Upper lobe of right lung (tissue), 1 donor: ENCODE measurements at regions not wholly inside any gene's neighbourhood (a gene's known extent, or its start where the extent isn't known, plus 50 kb on each side); places are given as distances from the start of the nearest gene placed in this dataset.
A peak's percentile ranks its signal among the peaks of the same experiment; 100 is the strongest.

ENCODE experiments used
- ATAC-seq: fragments of 200-7000 bp; cut with Tn5 transposase; one replicate; pipeline ENCODE4 v1.9.1; 2020; ENCODE audit warnings: mild to moderate bottlenecking, moderate library complexity
- DNase-seq: peaks from one replicate; pipeline ENCODE4 v3.0.0-alpha.2; 2020
- H3K27ac ChIP-seq: fragments of 200-600 bp; one replicate; pipeline ENCODE4 v1.8.0; 2022
- H3K27me3 ChIP-seq: fragments of 200-600 bp; one replicate; pipeline ENCODE4 v1.8.0; 2022; ENCODE audit warnings: mild to moderate bottlenecking
- H3K36me3 ChIP-seq: fragments of 200-600 bp; one replicate; pipeline ENCODE4 v1.8.0; 2022
- H3K4me1 ChIP-seq: fragments of 200-600 bp; one replicate; pipeline ENCODE4 v1.8.0; 2022
- H3K4me3 ChIP-seq: fragments of 200-600 bp; one replicate; pipeline ENCODE4 v1.8.0; 2022; ENCODE audit warnings: mild to moderate bottlenecking
- H3K9me3 ChIP-seq: fragments of 200-600 bp; one replicate; pipeline ENCODE4 v1.8.0; 2022
- intact Hi-C: fragments of 100-400 bp; cut with DNase I; formaldehyde crosslinking; loops from one replicate; pipeline ENCODE4 v1.11.0; 2022
- TF ChIP-seq, protein P1 (sequence below): fragments of 200-600 bp; IDR thresholded peaks from one replicate; pipeline ENCODE4 v1.8.0; 2022; ENCODE audit warnings: antibody characterized with exemption
- donor health status: DM: no; HTN: yes; CAD: no; lungs with severe emphysema.

DNA sequence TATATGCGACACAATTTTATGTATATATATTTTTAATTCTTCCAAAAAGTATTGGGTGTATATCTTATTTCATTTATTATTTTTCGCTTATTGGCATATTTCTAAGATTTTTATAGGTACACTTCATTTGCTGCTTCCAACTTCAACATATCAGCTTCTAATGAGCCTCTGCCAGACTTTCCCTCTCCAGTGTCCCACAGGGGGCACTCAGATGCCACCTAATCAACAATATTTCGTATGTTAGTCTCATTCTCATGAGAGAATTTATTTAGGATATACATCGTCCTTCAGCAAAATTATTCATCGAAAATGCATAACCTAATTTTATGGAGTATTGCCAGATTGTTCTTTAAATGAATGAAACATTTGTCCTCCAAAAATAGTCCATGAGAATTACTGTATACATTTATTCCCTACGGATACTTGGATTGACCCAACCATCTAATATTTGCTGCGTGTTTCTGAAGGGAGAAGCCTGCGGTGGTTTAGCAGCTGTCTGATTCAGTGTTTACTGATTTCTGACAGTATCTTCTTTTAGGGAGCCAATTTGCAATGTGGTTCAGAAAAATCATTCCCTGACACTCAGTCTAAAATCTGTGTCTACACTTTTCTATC is 100.6 kb upstream of the SELENOP start:
- Histone ChIP-seq H3K27me3 (no peaks in the 10 kb centered on the region), H3K27ac (no peak overlapping the region), H3K4me3 (no peak overlapping the region), H3K36me3 (no peaks in the 10 kb centered on the region), H3K4me1 (peaks cover 4% of the 10 kb centered on the region), H3K9me3 (no peaks in the 10 kb centered on the region)
- no peak for DNase-seq
- TF ChIP-seq, protein P1, sequence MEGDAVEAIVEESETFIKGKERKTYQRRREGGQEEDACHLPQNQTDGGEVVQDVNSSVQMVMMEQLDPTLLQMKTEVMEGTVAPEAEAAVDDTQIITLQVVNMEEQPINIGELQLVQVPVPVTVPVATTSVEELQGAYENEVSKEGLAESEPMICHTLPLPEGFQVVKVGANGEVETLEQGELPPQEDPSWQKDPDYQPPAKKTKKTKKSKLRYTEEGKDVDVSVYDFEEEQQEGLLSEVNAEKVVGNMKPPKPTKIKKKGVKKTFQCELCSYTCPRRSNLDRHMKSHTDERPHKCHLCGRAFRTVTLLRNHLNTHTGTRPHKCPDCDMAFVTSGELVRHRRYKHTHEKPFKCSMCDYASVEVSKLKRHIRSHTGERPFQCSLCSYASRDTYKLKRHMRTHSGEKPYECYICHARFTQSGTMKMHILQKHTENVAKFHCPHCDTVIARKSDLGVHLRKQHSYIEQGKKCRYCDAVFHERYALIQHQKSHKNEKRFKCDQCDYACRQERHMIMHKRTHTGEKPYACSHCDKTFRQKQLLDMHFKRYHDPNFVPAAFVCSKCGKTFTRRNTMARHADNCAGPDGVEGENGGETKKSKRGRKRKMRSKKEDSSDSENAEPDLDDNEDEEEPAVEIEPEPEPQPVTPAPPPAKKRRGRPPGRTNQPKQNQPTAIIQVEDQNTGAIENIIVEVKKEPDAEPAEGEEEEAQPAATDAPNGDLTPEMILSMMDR, result peak; percentile 52
- intact Hi-C loops, result no loop called here
- ATAC-seq, result peak; percentile 20

DNA sequence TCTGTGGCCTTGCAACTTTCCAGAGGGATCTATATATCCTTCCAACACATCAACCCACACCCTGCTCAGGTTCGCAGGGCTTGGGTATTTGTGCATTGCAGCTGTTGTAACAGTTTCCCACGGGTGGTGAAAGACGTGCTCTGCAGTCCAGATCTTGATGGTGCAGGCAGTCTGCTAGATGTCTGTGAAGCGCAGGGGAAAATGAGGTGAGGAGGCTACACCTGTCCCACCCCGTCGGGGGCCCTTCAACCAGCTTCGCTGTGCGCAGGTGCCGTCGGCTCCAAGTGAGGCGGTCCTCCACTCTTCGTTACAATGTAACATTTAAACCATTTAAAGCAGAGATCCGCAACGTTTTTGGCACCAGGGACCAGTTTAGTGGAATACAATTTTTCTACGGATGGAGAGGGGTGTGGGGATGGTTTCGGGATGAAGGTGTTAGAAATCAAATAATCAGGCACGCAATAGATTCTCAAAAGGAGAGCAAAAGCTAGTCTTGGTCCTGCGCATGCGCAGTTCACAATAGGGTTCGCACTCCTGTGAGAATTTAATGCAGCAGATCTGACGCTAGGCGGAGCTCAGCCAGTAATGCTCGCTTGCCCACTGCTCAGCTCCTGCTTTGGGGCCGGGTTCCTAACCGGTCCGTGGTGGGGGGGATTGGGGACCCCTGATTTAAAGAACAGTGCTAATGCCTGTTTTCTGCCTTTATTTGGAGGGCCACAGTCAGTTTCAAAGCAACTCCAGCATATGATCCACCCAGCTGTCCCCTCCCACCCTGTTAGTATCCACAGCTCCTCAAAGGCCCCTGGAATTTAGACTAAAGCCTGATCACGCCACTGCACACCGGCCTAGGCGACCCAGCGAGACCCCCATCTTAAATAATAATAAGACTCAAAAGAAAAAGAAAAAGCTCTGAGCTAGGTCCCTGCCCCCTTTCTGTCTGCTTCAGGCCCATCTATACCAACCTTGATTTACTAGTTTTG is 97.1 kb upstream of the SELENOP start:
- peaks cover 4% of the 10 kb centered on the region for H3K4me1 ChIP-seq
- peak overlapping the region; percentile 65 for H3K4me3 ChIP-seq
- DNase-seq, result peak; percentile 92
- peaks cover 8% of the 10 kb centered on the region for H3K27me3 ChIP-seq
- H3K27ac ChIP-seq, result no peak overlapping the region
- H3K36me3 ChIP-seq, result no peaks in the 10 kb centered on the region
- H3K9me3 ChIP-seq, result no peaks in the 10 kb centered on the region
- intact Hi-C loops, result no loop called here
- TF ChIP-seq, protein P1, result peak; percentile 83
- ATAC-seq, result peak; percentile 96

DNA sequence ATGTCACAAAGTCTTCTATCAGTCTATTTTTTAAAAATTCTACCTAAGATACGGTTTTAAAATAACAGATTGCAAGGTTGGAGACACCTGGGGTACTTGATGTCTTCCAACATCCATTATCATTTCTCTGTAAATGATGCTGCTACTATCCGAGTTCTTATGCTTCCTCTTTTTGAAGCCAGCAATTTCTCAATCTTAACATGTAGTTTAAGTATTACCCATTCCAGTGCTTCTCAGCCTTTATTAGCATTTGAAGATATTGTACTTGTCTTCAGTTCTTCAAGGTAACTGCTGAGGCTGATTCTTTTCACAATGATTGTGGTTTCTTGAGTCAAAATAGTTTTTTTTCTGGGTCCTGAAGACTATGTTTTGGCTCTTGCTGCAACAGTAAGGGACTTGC is 96.4 kb upstream of the SELENOP start:
- Histone ChIP-seq H3K27me3 (peaks cover 8% of the 10 kb centered on the region), H3K36me3 (no peaks in the 10 kb centered on the region), H3K4me1 (peaks cover 4% of the 10 kb centered on the region), H3K27ac (no peak overlapping the region), H3K4me3 (peak overlapping the region; percentile 65), H3K9me3 (no peaks in the 10 kb centered on the region)
- ATAC-seq (no peak), DNase-seq (no peak)
- TF ChIP-seq, protein P1, result no peak
- intact Hi-C loops, result no loop called here

DNA sequence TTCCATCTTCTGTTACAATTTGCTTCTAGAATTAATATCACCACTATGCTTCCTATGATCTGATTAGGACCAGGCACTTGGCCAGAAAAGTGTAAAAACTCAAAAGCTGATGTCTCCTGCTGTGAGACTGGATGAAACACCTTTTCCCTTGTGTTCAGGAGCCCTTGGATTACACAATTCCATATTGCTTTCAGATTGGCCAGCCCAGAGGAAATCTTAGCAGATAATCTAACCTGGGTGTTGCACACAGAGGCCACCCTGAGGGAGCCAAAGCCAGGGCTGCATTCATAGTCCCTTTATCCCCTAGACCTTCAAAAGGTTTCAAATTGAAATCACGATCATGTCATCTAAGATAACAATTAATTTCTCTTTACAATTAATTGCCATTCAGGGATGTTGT is 94.1 kb upstream of the SELENOP start:
- TF ChIP-seq, protein P1, result no peak
- intact Hi-C loops, result no loop called here
- Histone ChIP-seq H3K27me3 (peaks cover 8% of the 10 kb centered on the region), H3K27ac (no peak overlapping the region), H3K4me3 (no peak overlapping the region), H3K9me3 (no peaks in the 10 kb centered on the region), H3K36me3 (no peaks in the 10 kb centered on the region), H3K4me1 (peaks cover 4% of the 10 kb centered on the region)
- DNase-seq, result no peak
- no peak for ATAC-seq

DNA sequence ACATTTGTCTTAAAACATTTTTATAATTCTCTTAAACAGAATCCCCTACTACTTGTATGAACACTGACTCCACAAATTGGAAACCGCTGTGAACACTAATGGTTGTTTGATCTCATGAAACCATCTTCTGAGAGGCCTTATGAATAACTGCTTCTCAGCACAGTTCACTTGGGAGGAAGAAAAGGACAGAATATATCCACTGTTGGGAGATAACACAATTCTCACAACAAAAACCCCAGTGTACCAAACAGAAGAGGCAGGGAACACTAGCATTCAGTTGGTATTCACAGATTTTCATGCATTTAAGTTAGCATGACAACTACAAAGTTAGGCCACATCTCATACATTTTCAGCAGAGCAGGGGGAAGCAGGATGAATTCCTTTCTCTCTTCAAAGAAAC is 89.0 kb upstream of the SELENOP start:
- TF ChIP-seq, protein P1, result no peak
- no peak for DNase-seq
- H3K27ac ChIP-seq, result no peak overlapping the region
- peaks cover 4% of the 10 kb centered on the region for H3K27me3 ChIP-seq
- intact Hi-C loops, result no loop called here
- no peak overlapping the region for H3K4me3 ChIP-seq
- ATAC-seq, result no peak
- no peaks in the 10 kb centered on the region for H3K9me3 ChIP-seq
- no peaks in the 10 kb centered on the region for H3K36me3 ChIP-seq
- no peaks in the 10 kb centered on the region for H3K4me1 ChIP-seq
